GM19468 (cell line): ENCODE measurements at regions not wholly inside any gene's neighbourhood (a gene's known extent, or its start where the extent isn't known, plus 50 kb on each side); places are given as distances from the start of the nearest gene placed in this dataset.
"Not testable (repeated sequence)": the region's sequence is repeated elsewhere in the genome, so short reads cannot be mapped to it uniquely, and the experiment has no call there.

Source experiments
- ATAC-seq: cut with Tn5 transposase; IDR thresholded peaks from one replicate; pipeline ENCODE4 v1.9.1; 2021; ENCODE audit warnings: mild to moderate bottlenecking, moderate library complexity, moderate number of reproducible peaks; ENCODE audit not compliant: unreplicated experiment; ENCODE audit errors: extremely low read depth

DNA sequence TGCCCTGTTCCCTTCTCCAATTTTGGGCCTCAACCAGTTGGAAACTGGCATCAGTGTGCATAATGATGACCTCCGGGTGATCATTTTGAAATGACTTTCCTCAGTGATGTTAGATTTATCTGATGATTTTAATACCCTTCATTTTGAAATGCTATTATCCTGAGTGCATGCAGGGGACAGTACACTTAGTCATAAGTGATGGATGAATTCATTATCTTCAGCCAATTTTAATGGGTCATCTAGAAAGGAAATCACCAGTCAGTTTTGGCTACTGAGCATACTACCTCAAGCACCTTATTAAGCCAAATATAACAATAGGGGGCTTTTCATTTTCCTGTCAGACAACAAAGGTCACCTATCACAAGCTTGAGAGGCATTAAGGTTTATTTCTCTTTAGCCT is 118.5 kb upstream of the MIR17HG start:
- no peak for ATAC-seq

GRCh38 chr13:91232716-91233115 is 114.8 kb upstream of the MIR17HG start:
- ATAC-seq: no peak

DNA sequence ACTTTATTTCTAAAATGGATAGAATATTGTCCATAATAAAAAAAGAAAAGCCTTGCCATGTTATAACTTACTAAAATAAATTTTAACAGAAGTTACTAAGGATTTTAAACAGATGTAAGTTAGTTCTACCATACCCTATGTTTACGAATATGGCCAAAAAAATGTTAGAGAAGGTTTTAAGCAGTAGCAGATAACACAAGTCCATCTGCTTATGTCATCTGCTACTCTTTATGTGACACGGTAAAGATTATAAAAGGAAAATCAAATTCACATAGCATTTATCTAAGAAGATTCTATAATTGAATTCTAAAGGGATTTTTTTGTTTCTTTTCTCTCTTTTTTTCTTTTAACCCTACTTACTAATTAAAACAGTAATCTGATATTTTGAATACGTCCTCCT is 114.2 kb upstream of the MIR17HG start:
- no peak for ATAC-seq

DNA sequence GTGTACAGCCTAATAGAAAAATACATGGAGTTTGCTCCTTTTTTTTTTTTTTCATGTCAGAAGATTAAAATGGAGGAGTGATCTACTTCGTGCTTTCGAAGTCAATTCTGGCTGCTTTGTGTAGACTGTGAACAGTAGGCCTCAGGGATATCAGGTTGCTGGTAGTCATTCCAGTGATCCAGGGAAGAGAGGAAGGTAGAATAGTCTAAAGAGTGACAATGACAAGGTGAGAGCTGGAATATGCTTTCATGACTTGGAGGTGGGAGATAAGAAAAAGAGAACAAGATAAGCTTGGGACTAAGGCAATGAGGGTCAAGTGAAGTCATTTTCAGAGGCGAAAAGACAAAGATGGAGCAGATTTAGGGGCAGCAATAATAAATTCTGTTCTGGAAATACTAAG is 111.3 kb upstream of the MIR17HG start:
- ATAC-seq: no peak

DNA sequence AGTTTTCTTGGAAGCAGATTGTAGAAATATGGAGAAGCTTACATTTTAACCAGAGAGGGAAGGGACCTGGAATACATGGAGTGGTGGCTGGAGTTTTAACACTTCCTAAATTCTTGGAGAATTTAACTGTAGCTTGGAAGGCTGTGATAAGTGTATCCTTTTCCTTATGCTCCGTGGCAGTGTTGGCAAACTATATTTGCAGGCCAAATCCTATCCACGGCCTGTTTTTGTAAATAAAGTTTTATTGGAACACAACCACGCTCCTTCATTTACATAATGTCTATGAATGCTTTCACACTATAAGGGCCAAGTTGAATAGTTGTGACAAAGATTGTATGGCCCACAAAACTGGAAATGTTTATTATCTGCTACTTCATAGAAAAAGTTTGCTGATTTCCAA is 110.6 kb upstream of the MIR17HG start:
- ATAC-seq: no peak

DNA sequence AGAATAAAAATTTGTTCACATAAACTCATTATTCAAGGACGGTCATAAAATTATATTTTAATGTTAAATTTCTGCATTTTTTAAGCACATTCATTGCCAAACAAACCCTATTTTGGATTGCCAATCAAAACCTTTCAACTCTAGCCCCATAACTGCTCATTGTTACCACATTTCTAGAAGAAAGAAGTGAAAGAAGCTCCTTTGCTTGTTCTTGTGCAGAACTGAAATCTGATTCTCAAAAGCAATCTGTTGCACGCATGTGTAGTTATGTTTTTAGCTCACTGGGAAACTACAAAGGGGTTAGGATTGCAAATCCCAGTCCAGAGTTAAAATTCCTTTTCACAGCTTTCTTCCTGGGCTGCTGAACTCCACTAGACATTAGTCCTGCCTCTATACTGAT is 109.5 kb upstream of the MIR17HG start:
- ATAC-seq: no peak

DNA sequence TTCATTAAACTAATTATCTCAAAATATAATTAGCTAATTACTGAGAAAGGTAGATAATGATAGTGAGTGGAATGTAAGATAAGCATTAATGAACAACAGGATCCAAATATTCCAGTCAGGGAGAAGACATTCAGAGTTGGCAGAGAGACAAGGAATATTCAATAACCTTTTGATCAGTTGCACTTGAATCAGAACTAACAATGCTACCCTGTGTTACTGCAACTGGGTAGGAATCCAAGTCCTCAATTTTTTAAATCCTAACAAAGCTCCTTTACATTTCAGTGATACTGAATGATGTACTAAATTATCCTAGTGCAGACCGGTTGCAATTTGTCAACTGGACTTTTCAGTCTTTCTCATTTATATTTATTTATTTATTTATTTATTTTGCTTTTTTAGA is 107.1 kb upstream of the MIR17HG start:
- ATAC-seq: no peak

GRCh38 chr13:91241221-91241933 is 106.1 kb upstream of the MIR17HG start:
- no peak for ATAC-seq

GRCh38 chr13:91242652-91243051 is 104.8 kb upstream of the MIR17HG start:
- ATAC-seq: no peak

GRCh38 chr13:91245288-91245687 is 102.2 kb upstream of the MIR17HG start:
- no peak for ATAC-seq

- no peak for ATAC-seq
These were observed 99.7 kb upstream of the MIR17HG start for GRCh38 chr13:91247768-91248167.

DNA sequence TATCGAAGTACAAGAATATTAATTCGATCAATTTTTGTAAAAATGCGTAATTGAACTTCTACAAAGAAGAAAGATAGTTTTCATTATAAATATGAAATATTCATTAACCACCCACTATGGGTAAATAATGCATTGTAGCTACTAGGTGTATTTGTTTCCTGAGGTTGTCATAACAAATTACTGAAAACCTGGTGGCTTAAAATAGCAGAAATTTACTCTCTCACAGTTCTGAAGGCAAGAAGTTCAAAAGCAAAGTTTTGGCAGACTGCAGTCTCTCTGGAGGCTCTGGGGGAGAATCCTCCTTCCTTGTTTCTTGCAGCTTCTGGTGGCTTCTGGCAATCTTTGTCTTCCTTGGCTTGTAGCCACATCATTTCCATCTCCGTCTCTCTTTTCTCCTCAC is 99.2 kb upstream of the MIR17HG start:
- no peak for ATAC-seq

DNA sequence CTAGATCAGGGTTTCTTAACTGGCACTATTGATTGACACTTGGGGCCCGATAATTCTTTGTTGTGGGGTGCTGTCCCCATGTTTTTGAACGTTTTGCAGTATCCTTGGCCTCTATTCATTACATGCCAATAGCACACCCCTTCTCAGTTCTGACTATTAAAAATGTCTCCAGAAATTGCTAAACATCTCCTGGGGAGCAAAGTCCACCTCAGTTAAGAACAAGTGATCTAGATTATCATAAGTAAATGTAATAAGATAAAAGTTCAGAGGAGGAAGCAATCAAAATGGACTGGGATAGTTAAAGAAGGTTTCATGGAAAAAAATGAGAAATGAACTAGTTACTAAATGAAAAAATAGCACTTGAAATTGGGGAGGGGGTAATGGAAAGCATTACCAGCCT is 98.1 kb upstream of the MIR17HG start:
- no peak for ATAC-seq

GRCh38 chr13:91249861-91250260 is 97.6 kb upstream of the MIR17HG start:
- no peak for ATAC-seq

DNA sequence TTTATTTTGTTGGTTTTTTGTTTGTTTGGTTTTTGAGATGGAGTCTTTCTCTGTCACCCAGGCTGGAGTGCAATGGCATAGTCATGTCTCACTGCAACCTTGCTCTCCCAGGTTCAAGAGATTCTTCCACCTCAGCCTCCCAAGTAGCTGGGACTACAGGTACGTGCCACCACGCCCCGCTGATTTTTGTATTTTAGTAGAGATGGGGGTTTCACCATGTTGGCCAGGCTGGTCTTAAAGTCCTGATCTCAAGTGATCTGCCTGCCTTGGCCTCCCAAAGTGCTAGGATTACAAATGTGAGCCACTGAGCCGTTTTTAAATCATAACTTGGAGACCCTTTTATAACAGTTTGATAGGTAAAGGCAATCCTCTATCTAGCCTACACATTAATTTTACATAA is 95.9 kb upstream of the MIR17HG start:
- not testable (repeated sequence) for ATAC-seq

DNA sequence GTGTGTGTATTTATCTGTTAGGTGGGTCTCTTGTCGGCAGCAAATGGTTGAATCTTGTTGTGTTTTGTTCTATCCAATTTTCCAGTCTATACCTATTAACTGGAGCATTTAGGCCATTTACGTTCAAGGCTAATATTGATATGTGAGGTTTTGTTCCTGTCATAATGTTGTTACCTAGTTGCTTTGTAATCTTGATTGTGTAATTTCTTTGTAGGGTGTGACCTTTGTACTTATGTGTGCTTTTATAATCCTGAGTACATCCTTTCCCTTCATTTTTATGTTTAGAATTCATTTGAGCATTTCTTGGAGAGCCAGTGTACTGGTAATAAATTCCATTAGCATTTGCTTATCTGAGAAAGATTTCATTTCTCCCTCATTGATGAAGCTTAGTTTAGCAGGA is 83.0 kb upstream of the MIR17HG start:
- ATAC-seq: no peak

GRCh38 chr13:91269237-91269636 is 78.2 kb upstream of the MIR17HG start:
- no peak for ATAC-seq

DNA sequence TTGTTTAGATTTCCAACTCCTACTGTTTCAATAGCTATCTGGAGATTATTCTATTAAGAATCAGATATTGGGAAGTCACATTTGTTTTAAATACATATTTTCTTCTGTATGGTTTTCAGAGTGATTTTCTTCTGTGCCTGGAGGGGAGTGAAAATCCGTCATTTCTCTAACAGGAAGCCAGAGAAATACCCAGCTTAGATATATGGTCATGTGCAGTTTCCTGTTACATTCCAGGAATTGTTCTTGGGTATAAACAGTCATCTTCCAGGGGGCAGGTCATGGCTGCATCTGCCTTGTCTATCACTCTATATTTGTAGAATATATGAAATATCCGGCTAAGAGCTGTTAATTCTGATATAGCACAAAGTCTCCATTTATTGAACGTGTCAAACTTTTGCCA is 77.5 kb upstream of the MIR17HG start:
- no peak for ATAC-seq

DNA sequence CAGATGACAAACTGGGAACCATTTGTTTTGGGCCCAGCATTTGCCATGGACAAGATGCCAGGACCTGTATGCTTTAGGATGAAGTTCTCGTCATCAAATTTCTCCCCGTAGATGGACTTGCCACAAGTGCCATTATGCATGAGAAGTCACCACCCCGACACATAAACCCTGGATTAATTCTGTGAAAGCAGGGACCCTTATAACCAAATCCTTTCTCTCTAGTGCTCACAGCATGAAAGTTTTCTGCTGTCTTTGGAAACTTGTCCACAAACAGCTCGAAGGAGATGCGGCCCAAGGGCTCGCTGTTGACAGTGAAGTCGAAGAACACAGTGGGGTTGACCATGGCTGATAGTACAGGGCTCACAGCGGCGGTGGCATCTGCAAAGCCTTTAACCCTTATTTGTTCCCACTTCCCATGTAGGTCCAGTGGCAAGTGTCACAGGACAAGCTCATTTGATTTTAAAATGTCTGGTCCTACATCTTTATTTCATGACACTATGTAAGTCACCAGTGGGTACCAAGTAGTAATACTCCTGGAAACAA is 75.2 kb upstream of the MIR17HG start:
- no peak for ATAC-seq

- no peak for ATAC-seq
These were observed 73.8 kb upstream of the MIR17HG start for GRCh38 chr13:91273675-91274074.

DNA sequence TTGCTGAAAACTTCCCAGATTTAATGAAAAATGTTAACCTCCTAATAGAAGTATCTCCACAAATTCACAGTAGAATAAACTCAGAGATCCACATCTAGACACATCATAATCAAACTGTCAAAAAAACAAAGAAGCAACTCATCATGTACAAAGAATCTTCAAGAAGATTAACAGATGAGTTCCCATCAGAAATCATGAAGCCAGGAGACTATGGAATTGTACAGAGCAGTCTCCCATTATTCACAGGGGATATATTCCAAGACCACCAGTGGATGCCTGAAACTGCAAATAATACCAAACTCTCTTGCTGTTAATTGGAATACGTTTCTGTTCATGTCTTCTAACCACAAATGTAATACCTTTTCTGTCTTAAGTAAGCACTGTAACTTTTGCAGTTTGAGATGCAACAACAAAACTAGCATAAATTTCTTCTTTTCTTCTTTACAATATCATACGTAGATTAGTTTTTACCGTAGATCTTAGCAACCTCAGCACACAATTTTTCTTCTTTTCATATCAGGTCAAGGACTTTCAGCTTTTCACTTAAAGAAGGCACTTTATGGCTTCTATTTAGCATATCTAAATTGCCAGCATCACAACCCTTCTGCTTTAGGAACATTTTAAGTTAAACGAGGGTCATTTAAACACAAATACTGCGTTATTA is 70.3 kb upstream of the MIR17HG start:
- ATAC-seq: no peak

- no peak for ATAC-seq
These were observed 69.2 kb upstream of the MIR17HG start for GRCh38 chr13:91278291-91278690.
